HG03135 (cell line): ENCODE measurements at regions not wholly inside any gene's neighbourhood (a gene's known extent, or its start where the extent isn't known, plus 50 kb on each side); places are given as distances from the start of the nearest gene placed in this dataset.

ENCODE experiments used
- ATAC-seq: cut with Tn5 transposase; IDR thresholded peaks from one replicate; pipeline ENCODE4 v1.9.1; 2021; ENCODE audit warnings: mild to moderate bottlenecking, moderate library complexity; ENCODE audit not compliant: unreplicated experiment

- ATAC-seq: no peak
Measured at GRCh38 chr20:48195121-48195870, 410.0 kb upstream of the SULF2 start.

GRCh38 chr20:48194583-48194982, 409.3 kb upstream of the SULF2 start:
- ATAC-seq: no peak

DNA sequence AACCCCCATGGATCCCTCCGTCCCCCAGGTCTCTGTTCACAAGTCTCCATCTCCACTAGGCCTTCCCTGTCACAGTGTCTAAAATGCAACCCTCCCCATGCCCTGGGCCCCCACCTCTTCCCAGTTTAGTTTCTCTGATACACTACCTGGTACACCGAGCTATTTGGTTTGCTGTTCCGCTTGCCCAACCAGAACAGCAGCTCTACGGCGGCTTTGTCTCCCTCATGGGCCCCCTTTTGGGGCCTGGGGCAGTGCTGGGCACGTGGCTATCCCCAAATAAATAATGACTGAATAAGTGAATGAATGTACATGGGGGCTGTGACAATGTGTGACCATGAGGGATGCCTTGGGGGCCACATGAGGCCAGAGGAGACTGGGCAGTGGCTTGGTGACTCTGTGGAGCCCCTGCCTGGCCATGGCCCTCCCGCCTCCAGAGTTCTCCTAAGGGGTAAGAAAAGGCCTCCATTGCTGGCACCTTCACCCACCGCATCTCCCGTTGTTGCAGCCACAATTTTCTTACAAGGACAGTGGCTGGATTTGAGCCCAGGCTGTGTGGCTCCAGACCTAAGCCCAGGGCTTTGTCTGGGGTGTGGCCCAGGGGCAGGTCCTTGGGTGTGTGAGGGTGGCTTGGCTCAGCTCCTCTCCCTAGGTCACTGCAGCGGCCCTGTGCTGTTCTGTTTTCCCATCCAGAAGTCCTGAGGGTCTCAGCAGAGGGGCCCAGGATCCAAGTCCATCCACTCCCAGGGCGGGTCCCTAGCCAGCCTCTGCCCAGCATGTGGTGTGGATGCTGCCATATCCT, 408.5 kb upstream of the SULF2 start:
- no peak for ATAC-seq

DNA sequence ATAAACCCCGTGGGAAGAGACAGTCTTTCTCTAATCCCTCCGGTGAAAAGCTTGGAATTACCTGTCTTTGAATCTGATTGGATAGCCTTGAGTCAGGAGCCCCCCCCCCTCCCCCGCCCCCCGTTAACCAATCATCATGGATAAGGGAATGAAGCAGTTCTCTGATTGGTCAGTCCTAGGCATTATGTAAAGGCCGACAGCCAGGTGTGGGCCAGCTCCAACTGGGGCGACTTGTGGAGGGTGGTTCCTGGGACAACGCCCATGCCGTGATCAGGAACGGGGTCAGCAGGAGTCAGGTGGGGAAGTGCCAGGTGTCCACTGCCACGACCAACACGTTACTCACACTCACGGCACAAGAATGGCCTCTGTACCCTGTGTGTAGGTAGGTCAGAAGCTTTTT, 406.8 kb upstream of the SULF2 start:
- no peak for ATAC-seq

GRCh38 chr20:48191200-48191599, 405.9 kb upstream of the SULF2 start:
- no peak for ATAC-seq

GRCh38 chr20:48190757-48191156, 405.5 kb upstream of the SULF2 start:
- ATAC-seq: no peak

- no peak for ATAC-seq
Measured at GRCh38 chr20:48189181-48189580, 403.9 kb upstream of the SULF2 start.

DNA sequence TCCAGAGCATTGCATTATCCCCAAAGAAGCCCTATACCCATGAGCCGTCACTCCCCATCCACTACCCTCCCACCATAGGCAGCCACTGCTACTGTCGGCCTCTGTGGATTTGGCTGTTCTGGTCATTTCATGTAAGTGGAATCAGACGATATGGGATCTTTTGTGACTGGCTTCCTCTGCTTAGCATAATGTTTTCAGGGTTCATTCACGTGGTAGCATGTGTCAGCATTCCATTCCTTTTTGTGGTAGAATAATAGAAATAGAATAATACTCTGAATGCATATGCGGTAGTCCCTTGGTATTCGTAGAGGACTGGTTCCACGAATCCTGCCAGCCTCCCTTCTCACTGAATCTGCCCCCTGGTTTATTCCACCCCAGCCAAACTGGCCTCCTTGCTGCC, 402.6 kb upstream of the SULF2 start:
- no peak for ATAC-seq

GRCh38 chr20:48186915-48187314, 401.6 kb upstream of the SULF2 start:
- ATAC-seq: no peak

DNA sequence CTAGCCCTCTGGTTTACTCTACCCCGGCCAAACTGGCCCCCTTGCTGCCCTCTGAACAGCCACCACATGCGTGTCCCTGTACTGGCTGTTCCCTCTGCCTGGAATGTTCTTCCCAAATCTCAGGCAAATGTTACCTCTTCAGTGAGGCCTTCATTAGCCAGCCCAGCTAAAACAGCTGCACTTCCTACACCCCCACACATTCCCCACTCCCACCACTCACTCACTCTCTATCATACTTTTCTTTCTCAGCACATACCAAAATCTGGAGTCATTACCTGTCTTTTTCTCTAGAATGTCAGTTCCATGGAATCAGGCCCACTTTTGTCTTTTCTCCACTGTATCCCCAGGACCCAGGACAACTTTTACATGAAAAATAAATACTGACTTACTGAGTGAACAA, 401.2 kb upstream of the SULF2 start:
- ATAC-seq: no peak

GRCh38 chr20:48184229-48184628, 398.9 kb upstream of the SULF2 start:
- ATAC-seq: no peak

DNA sequence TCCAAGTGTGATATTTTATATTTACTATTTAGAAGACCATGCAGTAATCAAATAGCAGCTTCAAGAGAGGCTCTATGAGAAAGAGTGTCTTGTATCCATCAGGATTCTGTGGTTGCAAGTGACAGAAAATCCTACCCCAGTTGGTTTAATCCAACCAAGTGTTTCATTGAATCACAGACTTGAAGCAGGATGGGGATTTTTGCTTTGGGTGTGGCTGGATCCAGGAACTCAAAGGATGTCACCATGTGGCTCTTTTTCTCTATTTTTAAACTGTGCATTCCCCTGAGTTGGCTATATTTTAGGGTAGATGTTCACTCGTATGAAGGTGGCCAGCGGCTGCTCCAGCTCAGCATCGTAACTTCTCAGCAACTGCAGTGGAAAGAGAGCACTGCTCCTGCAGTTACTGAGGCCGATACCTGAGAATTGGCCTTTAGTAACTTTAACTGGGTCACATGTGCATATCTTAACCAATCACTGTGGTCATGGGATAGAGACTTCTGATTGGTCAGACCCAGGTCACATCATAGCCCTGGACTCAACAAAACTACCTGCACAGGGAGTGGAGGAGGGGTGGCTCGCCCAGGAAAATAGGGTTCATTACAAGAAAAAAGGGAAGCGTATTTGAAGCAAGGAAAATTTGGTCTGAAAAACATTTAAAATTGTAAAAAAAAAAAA, 396.1 kb upstream of the SULF2 start:
- ATAC-seq: no peak

DNA sequence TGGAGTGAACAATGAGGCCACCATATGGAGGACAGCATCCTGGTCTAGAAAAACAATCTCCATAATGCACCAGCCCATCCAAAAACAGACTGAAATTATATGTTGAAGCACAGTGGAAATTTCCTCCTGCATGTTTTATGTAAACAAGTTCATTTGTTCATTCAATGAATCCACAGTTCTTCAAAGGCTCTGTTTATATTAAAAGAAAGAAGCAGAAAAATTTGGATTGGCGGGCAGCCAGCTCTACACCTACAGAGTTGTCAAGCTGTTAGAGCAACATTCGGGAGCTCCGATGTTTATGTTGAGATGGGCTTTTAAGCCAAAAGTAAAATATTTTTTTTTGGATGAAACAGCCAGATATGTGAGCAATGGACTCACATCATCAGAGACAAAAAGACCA, 395.3 kb upstream of the SULF2 start:
- no peak for ATAC-seq

DNA sequence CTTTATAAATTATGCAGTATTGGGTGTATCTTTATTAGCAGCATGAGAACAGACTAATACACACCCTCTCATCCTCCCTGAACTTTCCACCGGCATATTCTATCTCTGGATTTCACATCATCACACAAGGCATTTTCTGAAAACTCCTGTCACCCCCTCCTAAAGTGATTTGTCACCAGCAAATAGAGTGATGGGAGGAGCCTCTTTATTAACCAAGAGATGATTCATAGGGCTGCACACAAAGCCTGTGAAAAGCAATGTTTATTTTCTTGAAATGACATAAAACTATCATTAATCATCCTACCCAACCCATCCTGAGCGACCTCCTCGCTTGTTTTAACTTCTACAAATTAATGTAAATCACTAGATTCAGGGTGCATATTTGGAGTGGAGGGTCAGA, 394.7 kb upstream of the SULF2 start:
- ATAC-seq: no peak

DNA sequence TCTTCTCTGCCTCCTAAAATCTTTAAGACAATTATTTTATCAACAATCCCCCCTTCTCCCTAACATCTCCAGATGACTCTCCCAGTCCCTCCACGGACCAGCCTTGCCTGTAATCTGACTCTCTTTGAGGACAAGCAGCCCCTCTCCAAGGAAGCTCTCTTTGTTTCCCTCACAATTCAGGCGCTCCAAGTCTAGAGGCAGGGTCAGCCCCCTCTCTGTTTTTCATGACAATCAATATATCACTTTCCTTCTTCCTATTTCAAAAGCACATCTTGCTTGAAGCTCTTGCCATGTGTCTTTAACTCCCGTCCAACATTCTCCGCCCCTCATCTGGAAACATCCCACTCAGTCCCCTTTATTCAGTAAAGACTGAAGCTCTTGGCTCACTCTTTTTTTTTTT, 393.4 kb upstream of the SULF2 start:
- ATAC-seq: no peak

GRCh38 chr20:48177058-48177457, 391.8 kb upstream of the SULF2 start:
- ATAC-seq: no peak

- no peak for ATAC-seq
Measured at GRCh38 chr20:48176139-48176538, 390.9 kb upstream of the SULF2 start.

DNA sequence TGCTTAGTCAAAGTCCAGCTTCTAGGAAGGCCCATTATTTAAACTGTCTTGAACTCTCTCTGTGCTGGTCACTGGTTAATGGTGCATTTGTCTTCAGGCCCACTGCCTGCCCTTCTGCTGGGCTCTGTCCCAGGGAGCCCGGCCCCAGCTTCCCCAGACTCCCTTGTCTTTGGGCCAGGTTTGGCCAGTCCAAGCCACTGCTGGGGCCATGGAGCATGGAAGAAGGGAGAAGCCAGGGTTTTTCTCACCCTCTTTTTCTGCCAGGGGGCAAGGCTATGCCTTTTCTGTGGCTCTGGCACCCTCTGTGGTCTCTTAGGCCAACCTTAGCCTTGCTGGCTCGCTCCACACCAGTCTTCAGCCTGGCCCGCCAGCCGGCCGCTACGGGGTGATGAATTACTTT, 390.0 kb upstream of the SULF2 start:
- ATAC-seq: no peak

GRCh38 chr20:48172357-48172702, 387.0 kb upstream of the SULF2 start:
- ATAC-seq: no peak

GRCh38 chr20:48171626-48172356, 386.5 kb upstream of the SULF2 start:
- no peak for ATAC-seq

GRCh38 chr20:48171071-48171470, 385.8 kb upstream of the SULF2 start:
- no peak for ATAC-seq
